ENCODE measurements at regions not wholly inside any gene's neighbourhood (a gene's known extent, or its start where the extent isn't known, plus 50 kb on each side); places are given as distances from the start of the nearest gene placed in this dataset.
"Not testable (repeated sequence)": the region's sequence is repeated elsewhere in the genome, so short reads cannot be mapped to it uniquely, and the experiment has no call there.

DNA sequence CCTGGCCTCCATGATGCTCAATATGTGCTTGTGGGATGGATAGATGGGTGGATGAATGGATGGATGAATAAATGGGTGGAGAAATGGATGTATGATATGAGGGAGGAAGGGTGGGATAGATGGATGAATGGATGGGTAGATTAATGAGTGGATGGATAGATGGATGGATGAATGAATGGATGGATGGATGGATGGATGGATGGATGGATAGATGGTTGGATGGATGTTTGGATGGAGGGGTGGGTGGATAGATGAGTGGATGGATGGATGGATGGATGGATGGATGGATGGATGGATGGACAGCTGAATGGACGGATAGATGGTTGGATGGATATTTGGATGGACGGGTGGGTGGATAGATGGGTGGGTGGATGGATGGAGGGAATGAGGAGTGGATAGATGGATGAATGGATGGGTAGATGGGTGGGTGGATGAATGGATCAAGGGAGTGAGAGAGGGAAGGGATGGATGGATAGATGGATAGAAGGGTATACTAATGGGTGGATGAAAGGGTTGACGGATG, 139.4 kb downstream of the CEBPB start:
- no peak for DNase-seq

DNA sequence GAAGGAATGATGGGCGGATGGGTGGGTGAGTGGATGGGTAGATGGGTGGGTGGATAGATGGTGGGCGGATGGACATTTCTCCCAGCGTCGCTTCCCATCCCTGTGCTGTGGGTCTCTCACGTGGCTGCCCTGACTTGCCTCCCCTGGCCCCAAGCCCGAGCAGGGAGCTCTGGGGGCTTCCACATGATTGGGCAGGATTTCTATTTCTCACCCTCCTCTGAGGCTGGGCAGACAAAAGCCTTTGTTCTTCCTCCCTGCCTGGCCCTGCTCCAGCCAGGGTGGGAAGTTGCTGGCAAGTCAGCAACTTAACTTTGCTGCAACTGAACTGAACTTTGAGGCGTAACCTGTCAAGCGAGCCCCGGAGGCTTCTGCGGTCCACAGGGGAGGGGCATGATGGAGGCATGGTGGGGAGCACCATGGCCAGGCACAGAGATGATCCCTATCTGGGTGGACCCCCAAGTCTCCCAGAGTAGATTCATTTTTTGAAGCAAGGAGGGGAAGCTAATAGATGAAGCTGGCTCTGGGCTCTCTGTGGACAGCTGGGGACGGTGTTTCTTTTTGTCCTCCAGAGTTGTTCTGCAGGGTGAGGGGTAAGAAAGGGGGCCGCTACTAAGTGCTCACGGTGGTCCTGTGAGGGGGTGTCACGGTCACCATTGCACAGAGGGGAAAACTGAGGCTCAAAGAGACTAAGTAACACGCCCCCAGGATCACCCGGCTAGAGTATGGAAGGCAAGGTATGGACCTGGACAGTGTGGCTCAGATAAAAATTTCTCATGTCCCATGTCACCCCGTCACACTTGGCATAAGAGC, 140.1 kb downstream of the CEBPB start:
- DNase-seq, result no peak

- DNase-seq, result no peak
Measured at GRCh38 chr20:50331469-50332363, 141.1 kb downstream of the CEBPB start.

- no peak for DNase-seq
Measured at GRCh38 chr20:50332491-50332980, 141.9 kb downstream of the CEBPB start.

GRCh38 chr20:50333131-50333670, 142.6 kb downstream of the CEBPB start:
- no peak for DNase-seq

DNA sequence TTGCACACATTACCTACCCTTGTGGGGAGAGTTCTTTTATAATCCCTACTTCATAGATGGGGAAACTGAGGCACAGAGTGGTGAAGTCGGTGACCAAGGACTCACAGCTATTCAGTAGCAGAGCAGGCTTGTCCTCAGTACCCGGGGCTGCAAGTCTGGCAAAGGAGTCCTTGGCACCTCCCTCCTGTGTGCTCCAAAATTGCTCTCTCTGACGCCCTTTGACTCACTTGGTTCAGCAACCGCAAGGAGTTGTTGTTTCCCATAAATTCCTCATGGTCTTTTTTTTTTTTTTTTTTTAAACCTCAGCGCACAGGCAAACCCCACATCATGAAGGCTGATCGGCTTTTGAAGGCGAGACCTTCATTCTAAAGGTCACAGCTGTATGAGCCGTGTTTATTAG, 143.2 kb downstream of the CEBPB start:
- DNase-seq, result no peak

- DNase-seq, result not testable (repeated sequence)
Measured at GRCh38 chr20:50334512-50334911, 143.9 kb downstream of the CEBPB start.

GRCh38 chr20:50335105-50335504, 144.5 kb downstream of the CEBPB start:
- peak; percentile 67 for DNase-seq

GRCh38 chr20:50335866-50336265, 145.2 kb downstream of the CEBPB start:
- no peak for DNase-seq

DNA sequence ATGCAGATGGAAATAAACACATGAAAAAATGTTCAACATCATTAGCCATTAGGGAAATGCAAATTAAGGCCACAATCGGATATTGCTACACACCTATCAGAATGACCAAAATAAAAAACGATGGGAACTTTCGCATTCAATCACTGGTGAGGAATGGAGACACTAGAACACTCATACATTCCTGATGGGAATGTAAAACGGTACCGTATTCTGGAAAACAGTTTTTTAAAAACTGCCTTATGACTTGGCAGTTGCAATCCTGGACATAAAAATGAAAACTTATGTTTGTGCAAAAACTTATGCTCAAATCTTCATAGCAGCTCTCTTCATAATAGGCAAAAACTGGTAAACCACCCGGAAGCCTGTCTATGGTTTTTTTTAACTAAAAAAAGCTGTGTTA, 146.0 kb downstream of the CEBPB start:
- DNase-seq, result no peak

- DNase-seq, result no peak
Measured at GRCh38 chr20:50337521-50338466, 147.2 kb downstream of the CEBPB start.

DNA sequence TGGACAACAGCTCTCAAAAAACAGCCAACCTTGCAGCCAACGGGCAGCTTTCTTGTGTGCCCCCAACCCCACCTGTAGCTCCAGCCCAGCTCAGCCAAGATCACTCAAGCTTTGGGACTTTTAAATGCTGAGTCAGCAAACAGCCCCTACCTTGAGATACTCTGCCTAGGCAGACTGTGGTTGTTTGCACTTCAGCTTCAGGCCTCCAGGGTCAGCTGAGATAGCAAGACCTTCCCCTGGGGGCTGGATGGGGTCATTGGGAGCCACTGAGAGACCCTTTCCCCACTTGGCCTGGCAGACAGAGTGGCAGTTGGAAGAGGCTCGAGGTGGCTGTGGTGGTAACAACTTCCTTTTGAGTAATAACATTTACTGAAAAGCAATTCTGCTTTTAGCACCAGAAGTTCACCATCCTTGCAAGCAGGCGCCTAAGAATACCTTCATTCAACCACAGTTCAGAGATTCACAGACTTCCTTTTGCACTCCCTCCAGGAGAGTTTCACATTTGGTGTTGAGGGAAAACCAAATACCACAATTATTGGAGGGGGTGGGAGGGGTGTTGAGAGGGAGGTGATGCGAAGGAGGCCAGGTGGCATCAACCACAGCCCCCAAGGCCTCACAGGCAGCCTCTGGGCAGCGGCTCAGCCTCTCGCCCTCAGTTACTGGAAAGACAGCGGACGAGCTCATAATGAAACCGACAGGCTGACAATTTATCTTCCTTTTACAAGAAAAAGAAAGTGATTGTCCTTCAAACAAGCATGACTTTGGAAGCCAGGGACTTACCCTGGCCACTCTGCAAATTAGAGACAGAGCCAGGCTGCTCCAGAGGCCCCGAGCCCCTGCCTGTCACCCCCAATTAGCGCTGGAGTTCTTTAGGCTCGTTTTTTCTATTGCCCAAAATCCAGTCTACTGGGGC, 148.1 kb downstream of the CEBPB start:
- peak; percentile 96 for DNase-seq

GRCh38 chr20:50339466-50339901, 148.9 kb downstream of the CEBPB start:
- peak; percentile 37 for DNase-seq

DNA sequence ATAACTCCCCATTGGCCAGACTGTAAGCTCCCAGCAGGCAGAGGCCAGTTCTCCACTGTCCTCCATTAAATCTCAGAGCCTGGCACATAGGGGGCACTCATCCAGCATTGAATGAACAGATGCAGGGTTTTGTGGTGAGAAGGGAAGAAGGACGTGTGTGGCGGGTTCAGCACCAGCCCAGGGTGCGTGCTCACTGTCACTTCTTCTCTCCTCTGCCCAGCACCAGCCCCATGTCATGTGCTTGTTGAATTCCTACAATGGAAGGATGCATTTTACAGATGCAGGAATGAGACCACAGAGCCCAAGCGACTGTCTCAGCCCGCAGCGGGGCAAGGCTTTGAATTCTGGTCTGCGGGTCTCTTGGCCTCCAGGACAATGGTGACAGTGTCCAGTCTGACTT, 149.9 kb downstream of the CEBPB start:
- no peak for DNase-seq

GRCh38 chr20:50341050-50341449, 150.4 kb downstream of the CEBPB start:
- no peak for DNase-seq

DNA sequence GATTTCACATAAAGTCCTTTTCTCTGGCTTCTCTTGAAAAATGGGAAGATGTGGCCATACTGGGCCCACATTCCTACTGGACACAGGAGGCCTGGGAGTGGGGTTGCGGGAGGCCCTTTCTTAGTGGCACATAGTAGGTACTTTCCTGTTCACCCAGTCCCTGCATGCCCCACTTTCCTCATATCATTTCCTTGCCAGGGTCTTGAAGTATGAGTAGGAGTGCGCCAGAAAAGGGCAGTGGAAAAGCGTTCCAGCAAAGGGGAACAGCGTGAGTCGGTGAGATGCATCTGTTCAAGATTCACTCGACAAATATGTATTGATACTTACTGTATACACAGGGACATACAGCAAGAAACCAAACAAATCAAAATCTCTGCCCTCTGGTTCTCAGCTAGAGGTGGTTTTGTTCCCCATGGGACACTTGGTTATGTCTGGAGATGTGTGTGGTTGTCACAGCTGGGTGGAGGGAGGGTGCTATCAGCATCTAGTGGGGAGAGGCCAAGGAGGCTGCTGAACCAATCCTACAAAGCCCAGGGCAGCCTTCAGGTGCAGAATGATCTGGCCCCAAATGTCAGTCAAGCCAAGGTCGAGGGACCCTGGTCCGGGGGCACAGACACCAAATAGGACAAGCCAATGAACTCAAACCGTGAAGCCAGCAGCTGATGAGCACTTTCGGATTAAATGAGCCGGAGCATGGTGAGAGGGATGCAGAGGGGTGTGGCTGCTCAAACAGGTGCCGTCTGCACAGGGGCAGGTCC, 151.4 kb downstream of the CEBPB start:
- no peak for DNase-seq

DNA sequence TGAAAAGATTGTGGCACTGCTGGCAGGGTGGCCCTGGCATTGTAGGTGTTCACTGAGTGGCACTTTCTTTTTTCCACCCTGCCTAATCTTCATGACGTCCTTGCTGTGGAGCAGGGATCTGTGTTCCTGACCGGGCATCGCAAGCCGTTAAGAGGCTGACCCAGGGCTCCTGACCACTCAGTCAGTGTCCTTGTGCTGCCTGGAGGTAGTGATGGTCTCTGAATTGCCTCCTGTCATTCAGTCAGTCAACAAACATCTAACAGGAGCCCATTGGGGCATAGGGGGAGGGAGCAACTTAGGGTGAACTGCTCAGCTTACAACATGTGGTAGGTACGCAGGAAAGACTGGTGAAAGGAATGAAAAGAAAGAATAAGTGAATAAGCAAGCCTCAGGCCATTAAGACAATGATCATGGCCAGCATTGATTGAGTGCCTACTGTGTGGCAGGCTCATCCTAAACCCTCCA, 152.0 kb downstream of the CEBPB start:
- no peak for DNase-seq

DNA sequence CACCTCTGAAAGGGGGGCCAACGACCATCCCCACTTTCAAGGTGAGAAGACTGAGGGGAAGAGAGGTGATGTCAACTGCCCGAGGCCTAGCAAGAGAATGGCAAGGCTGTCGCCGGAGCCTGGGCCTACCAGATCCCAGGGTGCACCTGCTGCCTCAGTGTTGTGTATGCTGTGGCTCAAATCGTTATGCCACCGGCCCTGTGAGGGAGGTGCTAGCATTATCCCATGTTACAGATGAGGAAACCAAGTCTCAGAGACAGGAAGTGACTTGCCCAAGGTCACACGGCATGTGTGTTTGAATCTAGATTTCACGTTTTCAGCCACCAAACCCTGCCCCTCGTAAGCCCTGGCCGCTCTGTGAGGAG, 152.5 kb downstream of the CEBPB start:
- peak; percentile 17 for DNase-seq

GRCh38 chr20:50343490-50344179, 153.0 kb downstream of the CEBPB start:
- no peak for DNase-seq

Data from activated CD4-positive, alpha-beta T cell treated with anti-CD3 and anti-CD28 coated beads, Interleukin-2, Interleukin-6, amounts not matched to agents 100 ng/mL and 50 ng/mL, durations not matched to agents 16 hours and 8 hours (primary cell).